WTC11 (cell line): ENCODE measurements at regions not wholly inside any gene's neighbourhood (a gene's known extent, or its start where the extent isn't known, plus 50 kb on each side); places are given as distances from the start of the nearest gene placed in this dataset.

Source experiments
- ATAC-seq: fragments of 200-7000 bp; cut with Tn5 transposase; 2 replicates; pipeline ENCODE4 v1.10.0; 2021; ENCODE audit warnings: mild to moderate bottlenecking, moderate library complexity
- CTCF ChIA-PET: fragments of 300-600 bp; sonication (Branson Sonifier 250); formaldehyde crosslinking; loops from one replicate; lab custom pipeline; 2021; ENCODE audit warnings: antibody characterized with exemption; lab: Charles Lee
- POLR2A ChIA-PET: fragments of 350-600 bp; sonication (Branson Sonifier 250); formaldehyde crosslinking; loops from one replicate; lab custom pipeline; 2021; ENCODE audit warnings: antibody characterized with exemption; lab: Charles Lee
- DNase-seq: peaks from one replicate; pipeline ENCODE4 v3.0.0; 2021; ENCODE audit warnings: low spot score
- H3K27ac Mint-ChIP-seq: 2 replicates; pipeline ENCODE4 v1.8.0; 2021; ENCODE audit warnings: mixed read lengths
- H3K27me3 Mint-ChIP-seq: 2 replicates; pipeline ENCODE4 v1.8.0; 2021; ENCODE audit warnings: low read depth, mild to moderate bottlenecking, moderate library complexity, mixed read lengths
- H3K36me3 Mint-ChIP-seq: 2 replicates; pipeline ENCODE4 v1.8.0; 2021; ENCODE audit warnings: mixed read lengths
- H3K4me1 Mint-ChIP-seq: 2 replicates; pipeline ENCODE4 v1.8.0; 2022; ENCODE audit warnings: mixed read lengths
- H3K4me3 Mint-ChIP-seq: 2 replicates; pipeline ENCODE4 v1.8.0; 2021; ENCODE audit warnings: mild to moderate bottlenecking, moderate library complexity, mixed read lengths
- H3K9me3 Mint-ChIP-seq: 2 replicates; pipeline ENCODE4 v1.8.0; 2021; ENCODE audit warnings: mixed read lengths
- ARID4B ChIP-seq: sonication (generic); formaldehyde crosslinking; IDR thresholded peaks from 2 replicates; pipeline ENCODE4 v1.8.0; 2023; ENCODE audit warnings: missing genetic modification reagents, mild to moderate bottlenecking, borderline replicate concordance
- ATF3 ChIP-seq: sonication (generic); formaldehyde crosslinking; conservative IDR thresholded peaks from 2 replicates; pipeline ENCODE4 v1.8.1; 2022; ENCODE audit warnings: mild to moderate bottlenecking, missing genetic modification reagents
- CREB1 ChIP-seq: sonication (generic); formaldehyde crosslinking; IDR thresholded peaks from 2 replicates; pipeline ENCODE4 v1.8.0; 2023; ENCODE audit warnings: mild to moderate bottlenecking, missing genetic modification reagents
- ERG ChIP-seq: fragments of 250-450 bp; sonication (Bioruptor Pico); IDR thresholded peaks from 2 replicates; pipeline ENCODE4 v1.8.0; 2021; ENCODE audit warnings: mild to moderate bottlenecking
- GRHL2 ChIP-seq: fragments of 250-450 bp; sonication (Bioruptor Pico); IDR thresholded peaks from 2 replicates; pipeline ENCODE4 v1.8.0; 2022; ENCODE audit warnings: mild to moderate bottlenecking, moderate library complexity; ENCODE audit not compliant: insufficient replicate concordance, severe bottlenecking
- KAT7 ChIP-seq: sonication (generic); formaldehyde crosslinking; IDR thresholded peaks from 2 replicates; pipeline ENCODE4 v1.8.1; 2023; ENCODE audit warnings: missing genetic modification reagents, mild to moderate bottlenecking, borderline replicate concordance
- MLX ChIP-seq: sonication (generic); formaldehyde crosslinking; IDR thresholded peaks from 2 replicates; pipeline ENCODE4 v1.8.1; 2023; ENCODE audit warnings: mild to moderate bottlenecking, missing genetic modification reagents, moderate library complexity
- MXD4 ChIP-seq: fragments of 250-450 bp; sonication (Bioruptor Pico); IDR thresholded peaks from 2 replicates; pipeline ENCODE4 v1.8.0; 2021; ENCODE audit warnings: mild to moderate bottlenecking, moderate library complexity, borderline replicate concordance
- NR2C2 ChIP-seq: sonication (generic); formaldehyde crosslinking; IDR thresholded peaks from 2 replicates; pipeline ENCODE4 v1.8.0; 2022; ENCODE audit warnings: mild to moderate bottlenecking, missing genetic modification reagents
- PREB ChIP-seq: sonication (generic); formaldehyde crosslinking; IDR thresholded peaks from 2 replicates; pipeline ENCODE4 v1.8.1; 2022; ENCODE audit warnings: mild to moderate bottlenecking, missing genetic modification reagents, moderate library complexity, borderline replicate concordance
- SOX15 ChIP-seq: fragments of 250-450 bp; sonication (Bioruptor Pico); IDR thresholded peaks from 2 replicates; pipeline ENCODE4 v1.9.0; 2021; ENCODE audit warnings: mild to moderate bottlenecking
- TCF7 ChIP-seq: sonication (generic); formaldehyde crosslinking; IDR thresholded peaks from 2 replicates; pipeline ENCODE4 v1.8.0; 2022; ENCODE audit warnings: mild to moderate bottlenecking, low read depth, missing genetic modification reagents, moderate library complexity
- ZMAT4 ChIP-seq: fragments of 250-450 bp; sonication (Bioruptor Pico); IDR thresholded peaks from 2 replicates; pipeline ENCODE4 v1.9.0; 2021; ENCODE audit warnings: mild to moderate bottlenecking
- ZNF219 ChIP-seq: sonication (generic); formaldehyde crosslinking; IDR thresholded peaks from 2 replicates; pipeline ENCODE4 v1.8.0; 2023; ENCODE audit warnings: missing genetic modification reagents, mild to moderate bottlenecking, borderline replicate concordance
- ZNF425 ChIP-seq: fragments of 250-450 bp; sonication (Bioruptor Pico); conservative IDR thresholded peaks from 2 replicates; pipeline ENCODE4 v1.9.0; 2021; ENCODE audit warnings: mild to moderate bottlenecking
- TF ChIP-seq, protein P1 (sequence below): fragments of 250-450 bp; sonication (Bioruptor Pico); IDR thresholded peaks from 2 replicates; pipeline ENCODE4 v2.1.2; 2022; ENCODE audit warnings: mild to moderate bottlenecking, moderate library complexity

GRCh38 chr3:68242606-68243005, 588.2 kb upstream of the SUCLG2 start:
- Mint-ChIP-seq H3K4me1 (no peaks in the 10 kb centered on the region), H3K36me3 (no peaks in the 10 kb centered on the region), H3K27ac (no peak overlapping the region), H3K27me3 (no peaks in the 10 kb centered on the region; the same call in 1 of the 2 replicates), H3K9me3 (no peaks in the 10 kb centered on the region), H3K4me3 (no peak overlapping the region)
- TF ChIP-seq TCF7 (CRISPR knock-in tag) = no peak
- no peak for TF ChIP-seq ZNF219 (CRISPR knock-in tag)
- no peak for TF ChIP-seq NR2C2 (CRISPR knock-in tag)
- no peak for TF ChIP-seq SOX15 (CRISPR knock-in tag)
- no peak for TF ChIP-seq ARID4B (CRISPR knock-in tag)
- TF ChIP-seq ERG = no peak
- TF ChIP-seq PREB = no peak
- TF ChIP-seq ZNF425 = no peak
- TF ChIP-seq CREB1 (CRISPR knock-in tag) = no peak
- TF ChIP-seq ZMAT4 = no peak
- POLR2A ChIA-PET = no interaction called here
- no peak for ATAC-seq
- DNase-seq = no peak
- CTCF ChIA-PET = no interaction called here

DNA sequence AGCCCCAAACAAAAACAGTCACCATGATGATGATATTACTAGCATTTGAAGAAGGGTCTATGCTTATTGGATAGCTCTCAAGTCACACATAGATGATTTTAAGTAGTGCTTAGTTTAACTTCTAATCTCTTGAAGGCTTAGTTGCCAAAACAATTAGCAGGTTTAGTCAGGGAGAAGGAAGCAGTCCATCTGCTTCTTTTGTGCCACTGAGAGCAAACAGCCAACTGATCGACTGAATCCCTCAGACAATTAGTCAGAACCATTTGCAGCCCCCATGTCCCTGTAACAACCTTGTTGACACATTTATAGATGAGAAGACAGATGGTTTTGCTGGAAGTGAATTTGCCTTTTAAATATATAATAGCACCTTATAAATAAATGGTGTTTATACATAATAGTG, 585.1 kb upstream of the SUCLG2 start:
- H3K36me3 Mint-ChIP-seq = no peaks in the 10 kb centered on the region
- TF ChIP-seq MLX (CRISPR knock-in tag) (no peak), KAT7 (CRISPR knock-in tag) (no peak), ATF3 (CRISPR knock-in tag) (no peak), MXD4 (CRISPR knock-in tag) (no peak), GRHL2 (CRISPR knock-in tag) (no peak)
- TF ChIP-seq, protein P1, sequence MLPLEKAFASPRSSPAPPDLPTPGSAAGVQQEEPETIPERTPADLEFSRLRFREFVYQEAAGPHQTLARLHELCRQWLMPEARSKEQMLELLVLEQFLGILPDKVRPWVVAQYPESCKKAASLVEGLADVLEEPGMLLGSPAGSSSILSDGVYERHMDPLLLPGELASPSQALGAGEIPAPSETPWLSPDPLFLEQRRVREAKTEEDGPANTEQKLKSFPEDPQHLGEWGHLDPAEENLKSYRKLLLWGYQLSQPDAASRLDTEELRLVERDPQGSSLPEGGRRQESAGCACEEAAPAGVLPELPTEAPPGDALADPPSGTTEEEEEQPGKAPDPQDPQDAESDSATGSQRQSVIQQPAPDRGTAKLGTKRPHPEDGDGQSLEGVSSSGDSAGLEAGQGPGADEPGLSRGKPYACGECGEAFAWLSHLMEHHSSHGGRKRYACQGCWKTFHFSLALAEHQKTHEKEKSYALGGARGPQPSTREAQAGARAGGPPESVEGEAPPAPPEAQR = no peak
- TF ChIP-seq, all 79 proteins: peak for 0
- CTCF ChIA-PET = no interaction called here
- Mint-ChIP-seq H3K27me3 (no peaks in the 10 kb centered on the region), H3K4me1 (no peaks in the 10 kb centered on the region), H3K27ac (no peak overlapping the region), H3K4me3 (no peak overlapping the region), H3K9me3 (no peaks in the 10 kb centered on the region)
- ATAC-seq (no peak), DNase-seq (no peak)
- POLR2A ChIA-PET = no interaction called here
